HG03521 (cell line): ENCODE measurements at regions not wholly inside any gene's neighbourhood (a gene's known extent, or its start where the extent isn't known, plus 50 kb on each side); places are given as distances from the start of the nearest gene placed in this dataset.

Source experiments
- ATAC-seq: cut with Tn5 transposase; IDR thresholded peaks from one replicate; pipeline ENCODE4 v1.9.1; 2021; ENCODE audit warnings: mild to moderate bottlenecking, moderate library complexity; ENCODE audit not compliant: unreplicated experiment

GRCh38 chr3:148204131-148204530 lies 493.6 kb upstream of the AGTR1 start:
- ATAC-seq = no peak

- no peak for ATAC-seq
These were observed 491.7 kb upstream of the AGTR1 start for GRCh38 chr3:148205977-148206376.

- ATAC-seq = no peak
These were observed 491.3 kb upstream of the AGTR1 start for GRCh38 chr3:148206446-148206845.

GRCh38 chr3:148208975-148209374 lies 488.7 kb upstream of the AGTR1 start:
- ATAC-seq = no peak

GRCh38 chr3:148211725-148212124 lies 486.0 kb upstream of the AGTR1 start:
- ATAC-seq = no peak

GRCh38 chr3:148214705-148215104 lies 483.0 kb upstream of the AGTR1 start:
- ATAC-seq = no peak

- no peak for ATAC-seq
These were observed 480.4 kb upstream of the AGTR1 start for GRCh38 chr3:148217317-148217716.

GRCh38 chr3:148218222-148218621 lies 479.5 kb upstream of the AGTR1 start:
- no peak for ATAC-seq

GRCh38 chr3:148219999-148220398 lies 477.7 kb upstream of the AGTR1 start:
- ATAC-seq = no peak

- no peak for ATAC-seq
These were observed 476.4 kb upstream of the AGTR1 start for GRCh38 chr3:148221303-148221702.

GRCh38 chr3:148223266-148223665 lies 474.4 kb upstream of the AGTR1 start:
- ATAC-seq = no peak

- no peak for ATAC-seq
These were observed 471.5 kb upstream of the AGTR1 start for GRCh38 chr3:148226246-148226645.

- no peak for ATAC-seq
These were observed 470.2 kb upstream of the AGTR1 start for GRCh38 chr3:148227534-148227933.

GRCh38 chr3:148229107-148229506 lies 468.6 kb upstream of the AGTR1 start:
- no peak for ATAC-seq

- ATAC-seq = no peak
These were observed 467.2 kb upstream of the AGTR1 start for GRCh38 chr3:148230473-148230872.

GRCh38 chr3:148232389-148232788 lies 465.3 kb upstream of the AGTR1 start:
- ATAC-seq = no peak

- no peak for ATAC-seq
These were observed 464.3 kb upstream of the AGTR1 start for GRCh38 chr3:148233403-148233802.

GRCh38 chr3:148234536-148234935 lies 463.2 kb upstream of the AGTR1 start:
- no peak for ATAC-seq

GRCh38 chr3:148235566-148235965 lies 462.1 kb upstream of the AGTR1 start:
- no peak for ATAC-seq

GRCh38 chr3:148238421-148238821 lies 459.3 kb upstream of the AGTR1 start:
- ATAC-seq = no peak

- ATAC-seq = no peak
These were observed 457.4 kb upstream of the AGTR1 start for GRCh38 chr3:148240351-148240750.

GRCh38 chr3:148243609-148244008 lies 454.1 kb upstream of the AGTR1 start:
- ATAC-seq = no peak

GRCh38 chr3:148246291-148246923 lies 451.3 kb upstream of the AGTR1 start:
- no peak for ATAC-seq
